Stimulated activated CD8-positive, alpha-beta memory T cell treated with anti-CD3 and anti-CD28 coated beads, Interleukin-12 subunit alpha, Interleukin-12 subunit beta, amount 100 ng/mL, for 1 hour (primary cell): ENCODE measurements at regions not wholly inside any gene's neighbourhood (a gene's known extent, or its start where the extent isn't known, plus 50 kb on each side); places are given as distances from the start of the nearest gene placed in this dataset.
"Not testable (repeated sequence)": the region's sequence is repeated elsewhere in the genome, so short reads cannot be mapped to it uniquely, and the experiment has no call there.

Experiments used
- DNase-seq: peaks from one replicate; pipeline ENCODE4 v3.0.0-alpha.2; 2020; ENCODE audit warnings: low read depth

GRCh38 chr12:46945591-46945990 lies 119.8 kb upstream of the SLC38A4 start:
- no peak for DNase-seq

GRCh38 chr12:46946137-46946536 lies 120.3 kb upstream of the SLC38A4 start:
- no peak for DNase-seq

GRCh38 chr12:46948936-46949545 lies 123.2 kb upstream of the SLC38A4 start:
- no peak for DNase-seq

- no peak for DNase-seq
Measured at GRCh38 chr12:46950094-46950493, 124.3 kb upstream of the SLC38A4 start.

GRCh38 chr12:46952880-46953483 lies 126.4 kb upstream of the PCED1B start:
- no peak for DNase-seq

- DNase-seq, result no peak
Measured at GRCh38 chr12:46956451-46957035, 122.9 kb upstream of the PCED1B start.

GRCh38 chr12:46958053-46958452 lies 121.4 kb upstream of the PCED1B start:
- no peak for DNase-seq

- DNase-seq, result no peak
Measured at GRCh38 chr12:46958599-46959290, 120.7 kb upstream of the PCED1B start.

- no peak for DNase-seq
Measured at GRCh38 chr12:46959502-46959901, 119.9 kb upstream of the PCED1B start.

GRCh38 chr12:46960681-46961080 lies 118.7 kb upstream of the PCED1B start:
- DNase-seq, result no peak

GRCh38 chr12:46963191-46963590 lies 116.2 kb upstream of the PCED1B start:
- no peak for DNase-seq

- DNase-seq, result no peak
Measured at GRCh38 chr12:46963977-46964971, 115.1 kb upstream of the PCED1B start.

GRCh38 chr12:46965137-46965536 lies 114.3 kb upstream of the PCED1B start:
- DNase-seq, result no peak

GRCh38 chr12:46965880-46966279 lies 113.5 kb upstream of the PCED1B start:
- no peak for DNase-seq

GRCh38 chr12:46970636-46971035 lies 108.8 kb upstream of the PCED1B start:
- no peak for DNase-seq

GRCh38 chr12:46973937-46974336 lies 105.5 kb upstream of the PCED1B start:
- not testable (repeated sequence) for DNase-seq

GRCh38 chr12:46977871-46978375 lies 101.5 kb upstream of the PCED1B start:
- DNase-seq, result no peak

- no peak for DNase-seq
Measured at GRCh38 chr12:46981622-46982021, 97.8 kb upstream of the PCED1B start.

GRCh38 chr12:46982629-46983392 lies 96.6 kb upstream of the PCED1B start:
- DNase-seq, result no peak

- no peak for DNase-seq
Measured at GRCh38 chr12:46983393-46983793, 96.0 kb upstream of the PCED1B start.
